Adrenal gland (tissue), 9 donors: ENCODE measurements at regions not wholly inside any gene's neighbourhood (a gene's known extent, or its start where the extent isn't known, plus 50 kb on each side); places are given as distances from the start of the nearest gene placed in this dataset.

Experiments
- DNase-seq, 7 donors: peaks; one replicate each; pipeline ENCODE4 v3.0.0-alpha.2; 2019 to 2020
- H3K27ac ChIP-seq, 5 donors: fragments of 200-600 bp; sonication (generic) in 4 of 5; 1 replicate in 3 of 5; 2 replicates in 2 of 5; pipeline versions ENCODE4 v1.5.1 to v1.8.0; 2016 to 2020; ENCODE audit warnings: mild to moderate bottlenecking in 1 of 5
- H3K27me3 ChIP-seq: fragments of 200-600 bp; 2 replicates; pipeline ENCODE4 v1.8.0; 2021
- H3K36me3 ChIP-seq, 2 donors: fragments of 200-600 bp; replicated peaks in 1 of 2; 1 replicate in 1 of 2; 2 replicates in 1 of 2; pipeline versions ENCODE4 v1.5.1 to v1.8.0; 2018 to 2022
- H3K4me1 ChIP-seq, 2 donors: fragments of 200-600 bp; replicated peaks in 1 of 2; 1 replicate in 1 of 2; 2 replicates in 1 of 2; pipeline versions ENCODE4 v1.5.1 to v1.8.0; 2018 to 2021
- H3K4me3 ChIP-seq, 4 donors: fragments of 200-600 bp; sonication (generic) in 3 of 4; one replicate each; pipeline ENCODE4 v1.5.1; 2016 to 2018
- H3K9me3 ChIP-seq, 3 donors: fragments of 200-600 bp; sonication (generic) in 1 of 3; replicated peaks in 1 of 3; 1 replicate in 2 of 3; 2 replicates in 1 of 3; pipeline versions ENCODE4 v1.5.1 to v1.8.0; 2016 to 2021
- POLR2A ChIP-seq, 2 donors: fragments of 450-650 bp; IDR thresholded peaks; one replicate each; pipeline ENCODE4 v1.6.1; 2017; ENCODE audit warnings: antibody characterized with exemption in 2 of 2, mild to moderate bottlenecking in 2 of 2, moderate library complexity in 1 of 2
- WGBS, 4 donors: extraction: QIAGEN DNeasy Blood & Tissue Kit in 2 of 4; methylation state at CpG; one replicate each; pipeline versions ENCODE4 v1.1.5 to v1.1.7; 2013 to 2017; 5-methylcytosine and 5-hydroxymethylcytosine counted together
- intact Hi-C, 2 donors: fragments of 100-400 bp; cut with DNase I; formaldehyde crosslinking; loops; one replicate each; pipeline versions ENCODE4 v1.14.1 to v1.15.0; 2022 to 2023
- TF ChIP-seq, protein P1 (sequence below), 6 experiments: fragments of 450-650 bp in 4 of 6; fragments of 200-600 bp in 2 of 6; sonication (generic) in 1 of 6; IDR thresholded peaks; 1 replicate in 5 of 6; 2 replicates in 1 of 6; pipeline versions ENCODE4 v1.5.1 to v1.8.0; 2016 to 2021; ENCODE audit warnings: antibody characterized with exemption in 6 of 6, mild to moderate bottlenecking in 2 of 6, moderate library complexity in 1 of 6
- donor health status: healthy with polysubstance abuse.
- donor health status: Bipolar disorder and iron deficiency.
- donor health status: DM: yes; HTN: yes; CAD: no.
- donor health status: DM: no; HTN: no; CAD: no.
- donor health status: DM: no; HTN: no; CAD: no.

DNA sequence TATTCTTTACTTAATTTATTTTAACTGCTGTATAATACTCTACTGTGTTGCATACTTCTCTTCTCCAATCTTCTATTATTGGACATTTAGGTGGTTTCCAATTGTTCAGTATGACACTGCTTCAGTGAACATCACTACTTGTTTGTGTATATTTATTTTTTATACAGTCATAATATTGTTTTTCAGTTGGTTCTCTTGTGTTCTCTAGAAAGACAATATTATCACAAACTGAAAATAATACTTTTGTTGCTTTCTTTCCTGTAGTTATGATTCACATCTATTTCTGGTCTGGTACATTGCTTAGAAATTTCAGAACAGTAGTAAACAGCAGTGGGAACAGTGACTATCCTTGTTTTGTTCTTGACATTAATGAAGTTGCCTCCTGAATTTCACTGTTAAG, 62.8 kb upstream of the GTSF1L start:
- Histone ChIP-seq H3K9me3 (no peaks in the 10 kb centered on the region), H3K4me3 (no peak overlapping the region), H3K27ac (no peak overlapping the region), H3K4me1 (no peaks in the 10 kb centered on the region), H3K27me3 (no peaks in the 10 kb centered on the region), H3K36me3 (no peaks in the 10 kb centered on the region)
- intact Hi-C loops = no loop called here
- DNase-seq = no peak
- TF ChIP-seq POLR2A (IDR thresholded peaks at IDR 0.05) = no peak
- TF ChIP-seq, protein P1, sequence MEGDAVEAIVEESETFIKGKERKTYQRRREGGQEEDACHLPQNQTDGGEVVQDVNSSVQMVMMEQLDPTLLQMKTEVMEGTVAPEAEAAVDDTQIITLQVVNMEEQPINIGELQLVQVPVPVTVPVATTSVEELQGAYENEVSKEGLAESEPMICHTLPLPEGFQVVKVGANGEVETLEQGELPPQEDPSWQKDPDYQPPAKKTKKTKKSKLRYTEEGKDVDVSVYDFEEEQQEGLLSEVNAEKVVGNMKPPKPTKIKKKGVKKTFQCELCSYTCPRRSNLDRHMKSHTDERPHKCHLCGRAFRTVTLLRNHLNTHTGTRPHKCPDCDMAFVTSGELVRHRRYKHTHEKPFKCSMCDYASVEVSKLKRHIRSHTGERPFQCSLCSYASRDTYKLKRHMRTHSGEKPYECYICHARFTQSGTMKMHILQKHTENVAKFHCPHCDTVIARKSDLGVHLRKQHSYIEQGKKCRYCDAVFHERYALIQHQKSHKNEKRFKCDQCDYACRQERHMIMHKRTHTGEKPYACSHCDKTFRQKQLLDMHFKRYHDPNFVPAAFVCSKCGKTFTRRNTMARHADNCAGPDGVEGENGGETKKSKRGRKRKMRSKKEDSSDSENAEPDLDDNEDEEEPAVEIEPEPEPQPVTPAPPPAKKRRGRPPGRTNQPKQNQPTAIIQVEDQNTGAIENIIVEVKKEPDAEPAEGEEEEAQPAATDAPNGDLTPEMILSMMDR (IDR thresholded peaks at IDR 0.05) = no peak

- Histone ChIP-seq H3K4me1 (no peaks in the 10 kb centered on the region), H3K9me3 (no peaks in the 10 kb centered on the region), H3K27me3 (no peaks in the 10 kb centered on the region), H3K36me3 (no peaks in the 10 kb centered on the region), H3K4me3 (no peak overlapping the region), H3K27ac (no peak overlapping the region)
- no peak for TF ChIP-seq POLR2A (IDR thresholded peaks at IDR 0.05)
- TF ChIP-seq, protein P1 (IDR thresholded peaks at IDR 0.05) = no peak
- intact Hi-C loops = no loop called here
- DNase-seq = no peak
- WGBS, 4 donors = 91 to 99% (median 95%) methylated on average over 2 of the region's 2 CpGs
Observed at GRCh38 chr20:43787937-43788336, 61.1 kb upstream of the GTSF1L start.

GRCh38 chr20:43786885-43787284, 60.1 kb upstream of the GTSF1L start:
- Histone ChIP-seq H3K27me3 (no peaks in the 10 kb centered on the region), H3K27ac (no peak overlapping the region), H3K4me3 (no peak overlapping the region), H3K9me3 (no peaks in the 10 kb centered on the region), H3K4me1 (no peaks in the 10 kb centered on the region), H3K36me3 (no peaks in the 10 kb centered on the region)
- no peak for DNase-seq
- intact Hi-C loops = no loop called here
- WGBS, 4 donors = 64 to 76% (median 68%) methylated on average over 5 of the region's 5 CpGs
- TF ChIP-seq, protein P1 (IDR thresholded peaks at IDR 0.05) = no peak
- TF ChIP-seq POLR2A (IDR thresholded peaks at IDR 0.05) = no peak

GRCh38 chr20:43781215-43781614, 54.4 kb upstream of the GTSF1L start:
- WGBS, 4 donors = 54 to 71% (median 66%) methylated on average over 3 of the region's 3 CpGs
- Histone ChIP-seq H3K4me1 (no peaks in the 10 kb centered on the region), H3K27me3 (no peaks in the 10 kb centered on the region), H3K9me3 (peaks cover 0 to 8% (median 0%) of the 10 kb centered on the region in 3 donors), H3K4me3 (no peak overlapping the region), H3K27ac (no peak overlapping the region), H3K36me3 (no peaks in the 10 kb centered on the region)
- intact Hi-C loops = no loop called here
- no peak for TF ChIP-seq POLR2A (IDR thresholded peaks at IDR 0.05)
- TF ChIP-seq, protein P1 (IDR thresholded peaks at IDR 0.05) = no peak
- DNase-seq = no peak
